GM19324 (cell line): ENCODE measurements at regions not wholly inside any gene's neighbourhood (a gene's known extent, or its start where the extent isn't known, plus 50 kb on each side); places are given as distances from the start of the nearest gene placed in this dataset.
"Not testable (repeated sequence)": the region's sequence is repeated elsewhere in the genome, so short reads cannot be mapped to it uniquely, and the experiment has no call there.

Source experiments
- ATAC-seq: cut with Tn5 transposase; IDR thresholded peaks from one replicate; pipeline ENCODE4 v1.9.1; 2021; ENCODE audit warnings: mild to moderate bottlenecking, moderate library complexity; ENCODE audit not compliant: unreplicated experiment, low FRiP score

DNA sequence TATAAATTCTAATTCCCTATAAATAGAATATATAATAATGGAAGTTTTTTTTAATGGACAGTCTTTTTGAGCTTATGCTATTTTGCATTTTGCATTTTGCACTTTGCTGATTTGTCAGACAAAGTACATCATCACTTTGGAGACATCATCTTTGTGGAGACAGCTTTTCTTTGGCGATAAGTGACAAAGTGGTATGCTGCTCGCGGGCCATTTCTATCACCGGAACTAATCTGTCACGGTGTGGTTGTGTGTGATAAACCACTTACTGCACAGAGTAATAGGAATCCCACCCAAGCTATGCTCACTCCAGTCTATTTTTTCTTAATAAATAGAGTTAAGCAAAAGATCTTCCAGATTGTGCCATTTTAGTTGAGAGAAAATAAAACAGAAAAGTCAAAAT lies 133.1 kb downstream of the MACIR start:
- no peak for ATAC-seq

DNA sequence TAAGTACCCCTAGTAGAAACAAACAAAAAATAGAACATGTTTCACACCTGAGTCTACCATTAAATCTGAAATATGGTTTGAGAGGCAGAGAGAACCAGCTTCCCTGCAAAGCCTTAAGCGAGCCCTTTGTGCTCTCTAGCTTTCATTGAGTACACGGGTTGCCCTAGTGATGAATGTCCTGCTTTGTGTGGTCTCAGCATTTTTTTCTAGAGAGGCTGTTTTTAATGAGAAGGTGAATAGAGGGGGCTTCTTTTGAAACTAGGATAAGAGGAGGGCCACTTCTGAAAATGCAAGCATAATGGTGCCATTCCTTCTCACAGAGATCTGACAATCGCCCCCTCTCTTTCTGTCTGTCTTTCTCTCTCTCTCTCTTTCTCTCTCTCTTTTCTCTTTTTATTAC lies 131.3 kb downstream of the MACIR start:
- no peak for ATAC-seq

DNA sequence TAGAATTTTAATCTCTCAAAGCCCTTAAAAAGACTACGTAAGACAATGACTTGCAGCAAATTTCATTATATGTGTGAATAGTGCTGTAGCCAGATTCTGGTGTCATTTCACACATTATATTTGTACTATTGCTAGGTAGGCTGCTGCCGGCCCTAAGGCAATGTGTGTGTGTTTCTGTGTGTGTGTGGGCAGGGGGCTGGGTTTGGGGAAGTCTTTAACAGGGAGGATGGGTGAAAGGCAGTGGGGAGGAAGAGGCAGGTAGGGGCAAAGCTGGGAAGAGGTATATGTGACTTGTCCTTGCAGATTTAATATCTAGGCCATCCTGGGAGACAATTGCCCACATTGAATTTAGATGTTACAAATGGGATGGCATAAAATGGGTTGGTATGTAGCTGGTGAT lies 130.8 kb downstream of the MACIR start:
- no peak for ATAC-seq

DNA sequence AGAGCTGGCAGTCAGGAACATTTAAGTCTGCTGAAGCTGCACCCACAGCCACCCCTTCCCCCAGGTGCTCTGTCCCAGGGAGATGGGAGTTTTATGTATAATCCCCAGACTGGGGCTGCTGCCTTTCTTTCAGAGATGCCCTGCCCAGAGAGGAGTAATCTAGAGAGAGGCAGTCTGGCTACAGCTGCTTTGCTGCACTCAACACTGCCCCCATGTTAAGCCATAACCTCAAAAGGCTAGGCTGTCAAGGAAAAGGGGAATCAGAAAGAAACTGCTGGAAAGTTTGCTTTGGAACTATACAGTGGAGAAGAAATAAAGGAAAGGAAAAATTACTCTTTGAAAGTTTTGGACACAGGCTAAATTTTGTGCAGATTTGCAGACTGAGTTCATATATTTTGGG lies 127.2 kb downstream of the MACIR start:
- ATAC-seq = no peak

DNA sequence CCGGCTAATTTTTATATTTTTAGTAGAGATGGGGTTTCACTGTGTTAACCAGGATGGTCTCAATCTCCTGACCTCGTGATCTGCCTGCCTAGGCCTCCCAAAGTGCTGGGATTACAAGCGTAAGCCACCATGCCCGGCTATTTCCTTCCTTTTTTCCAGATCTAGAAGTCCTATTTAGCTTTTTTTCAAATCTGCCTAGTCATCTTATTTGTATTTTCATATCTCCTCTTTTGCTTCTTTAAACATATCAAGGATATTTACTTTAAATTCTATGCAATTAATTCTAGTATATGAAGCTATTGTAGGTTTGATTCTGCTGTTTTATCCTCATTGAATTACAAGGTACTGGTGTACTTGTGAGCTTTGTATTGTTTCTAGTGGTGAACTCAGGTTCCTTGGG lies 119.1 kb downstream of the MACIR start:
- not testable (repeated sequence) for ATAC-seq

DNA sequence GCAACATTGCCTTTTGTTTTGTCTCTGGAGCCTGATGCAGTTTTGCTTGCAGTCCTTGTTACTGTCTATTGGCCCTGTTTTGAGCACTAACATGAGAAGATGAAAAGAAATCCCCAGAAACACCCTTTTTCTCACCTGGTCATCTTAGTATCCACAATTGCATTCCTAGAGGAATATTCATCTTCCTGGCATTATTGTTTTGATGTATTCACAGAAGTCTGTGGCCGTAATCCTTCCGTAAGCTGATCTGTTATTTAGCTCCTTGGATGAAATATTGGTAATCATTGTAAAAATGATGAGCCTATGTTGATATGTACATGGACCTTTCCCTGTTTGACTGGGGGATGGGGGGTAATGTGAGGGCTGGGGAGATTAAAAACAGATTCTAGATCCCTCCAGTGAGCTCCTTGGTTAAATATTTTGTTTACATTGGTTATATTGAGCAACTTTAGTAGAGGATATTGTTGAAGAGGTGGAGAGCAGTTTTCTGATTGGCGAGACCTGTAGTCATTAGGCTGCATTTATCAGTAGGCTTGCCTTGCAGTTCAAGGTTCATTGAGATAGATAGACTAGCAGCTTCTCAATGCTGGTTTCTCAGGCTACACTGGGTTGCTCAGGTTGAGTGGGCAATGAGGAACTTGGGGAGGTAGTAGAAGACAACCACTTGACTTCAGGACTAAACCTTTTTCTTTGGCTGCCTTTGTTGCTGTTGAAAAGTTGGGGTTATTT lies 117.5 kb downstream of the MACIR start:
- no peak for ATAC-seq

DNA sequence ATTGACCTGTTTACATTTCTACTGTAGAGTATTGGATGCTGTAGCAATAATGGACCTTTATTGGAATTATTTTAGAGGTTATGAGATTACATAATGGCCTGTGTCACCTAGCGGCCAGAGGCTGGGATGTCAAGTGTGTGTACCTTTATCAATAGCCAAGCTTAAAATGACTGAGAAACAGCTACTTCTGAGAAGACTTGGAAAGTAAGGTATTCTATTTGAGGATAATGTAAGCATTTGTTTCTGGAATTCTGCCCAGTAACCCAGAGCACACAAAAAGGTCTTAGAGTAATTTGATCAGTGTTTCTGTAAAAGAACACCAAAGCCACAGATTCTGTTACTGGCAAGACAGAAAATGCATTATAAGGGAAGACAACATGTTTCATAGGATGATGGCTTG lies 116.8 kb downstream of the MACIR start:
- ATAC-seq = no peak

DNA sequence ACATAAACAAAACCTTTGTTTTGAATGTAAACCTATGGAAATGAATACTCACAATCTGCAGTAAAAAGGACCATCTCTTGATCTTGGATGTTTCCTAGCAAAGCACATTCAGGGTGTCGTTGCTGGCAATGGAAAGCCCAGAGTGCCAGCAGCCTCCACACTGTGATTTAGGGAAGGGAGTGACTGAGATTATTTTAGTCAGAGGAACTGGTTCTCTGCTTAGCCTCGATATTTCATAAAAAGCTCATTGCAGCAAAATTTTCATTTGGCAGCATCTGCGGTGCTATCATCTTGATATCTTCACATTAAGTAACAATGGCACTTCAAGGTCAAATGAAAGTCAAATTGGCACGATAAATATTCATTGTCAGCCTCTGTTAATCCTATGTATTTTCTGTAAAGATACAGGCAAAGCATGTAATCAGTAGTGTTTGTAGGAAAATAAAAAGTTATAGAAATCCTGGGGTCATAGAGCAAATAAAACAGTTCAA lies 116.0 kb downstream of the MACIR start:
- ATAC-seq = no peak

DNA sequence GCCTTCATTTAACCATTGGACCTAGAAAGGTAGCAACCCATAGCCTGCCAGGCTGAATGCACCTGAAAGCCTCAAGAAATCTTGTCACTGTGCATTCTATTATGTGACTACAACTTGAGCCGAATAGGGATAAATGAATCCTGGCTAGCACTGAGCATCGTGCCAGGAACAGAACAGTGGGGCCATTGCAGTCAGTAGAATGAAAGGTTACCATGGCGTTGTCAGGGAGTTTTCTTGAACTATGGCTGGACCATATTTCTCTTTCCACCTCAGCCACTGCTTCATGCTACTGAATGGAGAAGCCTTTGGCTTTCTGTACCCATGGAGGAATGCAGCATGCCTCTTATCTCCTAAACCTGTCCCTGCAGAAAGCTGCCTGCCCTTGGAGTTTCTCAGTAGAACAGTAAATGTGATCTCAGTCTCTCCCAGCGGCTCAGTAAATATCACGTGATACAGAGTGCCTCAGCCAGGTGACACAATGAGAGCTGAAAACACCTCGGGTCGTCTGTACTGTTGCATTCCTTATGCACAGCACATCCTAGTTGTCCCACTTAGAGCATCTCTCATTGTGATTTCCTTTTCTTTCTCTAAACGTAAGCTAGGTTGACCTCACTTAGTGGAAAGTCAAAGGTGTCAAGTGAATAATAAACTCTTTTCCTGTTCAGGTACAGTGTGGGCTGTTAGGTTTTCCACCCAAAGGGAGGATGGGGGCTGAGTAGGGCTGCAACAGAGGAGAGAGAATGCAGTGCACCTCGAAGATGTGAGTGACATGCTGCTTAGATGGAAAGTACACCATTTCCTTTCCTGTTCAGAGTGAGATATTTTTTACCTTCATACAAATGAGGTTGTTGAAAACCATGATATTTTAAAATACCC lies 115.3 kb downstream of the MACIR start:
- no peak for ATAC-seq

DNA sequence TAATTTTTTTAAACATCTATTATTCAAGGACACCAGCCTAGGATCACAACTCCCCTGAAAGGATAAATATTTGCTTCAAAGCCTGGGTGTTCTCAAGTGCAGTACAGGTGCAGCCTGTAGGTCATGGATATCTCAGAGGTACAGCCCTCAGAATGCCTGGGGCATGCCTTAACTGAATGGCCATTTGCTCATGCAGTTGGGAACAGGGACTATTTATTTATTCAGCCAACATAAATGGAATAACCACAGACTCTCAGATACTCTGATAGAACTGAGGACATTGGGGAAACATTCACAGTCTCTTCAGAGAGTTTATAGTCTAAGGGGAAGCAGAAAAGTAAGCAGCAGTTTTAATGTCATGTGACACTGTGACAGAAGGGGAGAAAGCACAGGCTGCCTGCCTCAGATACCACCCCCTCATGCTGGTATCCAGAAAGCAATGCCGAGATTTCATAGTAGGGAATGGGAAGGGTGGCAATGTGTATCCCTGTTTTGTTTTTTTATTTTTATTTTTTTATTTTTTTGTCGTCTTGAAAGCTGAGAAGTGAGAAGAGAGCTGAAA lies 112.6 kb downstream of the MACIR start:
- ATAC-seq = no peak

DNA sequence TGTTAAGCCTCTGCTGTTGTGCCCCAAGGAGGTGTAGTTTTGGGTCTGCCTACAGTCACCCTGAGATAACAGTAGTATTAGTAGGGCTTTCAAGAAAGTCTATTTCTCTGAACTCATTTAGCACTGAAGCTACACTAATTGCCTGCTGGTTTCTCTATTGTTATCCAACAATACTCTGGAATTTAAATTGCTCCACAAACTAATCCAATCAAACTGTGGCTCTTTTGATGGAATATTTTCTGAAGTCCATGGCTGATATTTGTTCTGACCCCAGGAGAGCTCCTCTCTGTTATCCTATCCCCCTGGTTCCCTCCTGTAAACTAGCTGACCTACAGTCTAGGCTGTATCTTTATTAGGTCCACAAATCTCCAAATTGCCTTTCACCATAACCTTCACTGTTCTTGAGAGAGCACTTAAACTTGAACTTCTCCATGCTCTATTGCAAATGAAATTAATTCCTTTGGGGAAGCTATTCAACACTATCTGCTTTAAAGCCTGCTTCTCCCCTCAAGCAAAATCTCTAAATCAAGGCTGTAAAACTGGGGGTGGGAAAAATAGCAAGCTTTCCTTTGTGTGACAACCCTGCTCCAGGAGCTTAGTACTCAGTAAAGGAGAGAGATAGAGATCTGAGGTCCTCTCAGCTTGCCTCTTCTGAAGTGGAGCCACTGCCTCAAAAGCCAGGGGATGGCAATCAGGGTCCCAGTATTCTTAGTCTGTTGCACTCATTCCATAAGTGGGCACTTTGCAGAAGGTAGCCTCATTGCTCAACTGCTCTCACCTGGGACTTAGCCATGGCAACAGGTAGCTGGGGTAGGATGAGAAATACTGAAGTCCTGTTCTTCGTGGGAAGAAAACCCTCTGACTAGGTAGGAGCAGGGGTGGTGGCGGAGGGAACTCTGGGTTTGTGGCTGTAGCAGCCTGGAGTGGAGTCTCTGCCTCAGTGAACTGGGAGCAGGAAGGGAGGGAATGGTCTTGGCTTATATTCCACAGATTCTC lies 110.9 kb downstream of the MACIR start:
- ATAC-seq = no peak

DNA sequence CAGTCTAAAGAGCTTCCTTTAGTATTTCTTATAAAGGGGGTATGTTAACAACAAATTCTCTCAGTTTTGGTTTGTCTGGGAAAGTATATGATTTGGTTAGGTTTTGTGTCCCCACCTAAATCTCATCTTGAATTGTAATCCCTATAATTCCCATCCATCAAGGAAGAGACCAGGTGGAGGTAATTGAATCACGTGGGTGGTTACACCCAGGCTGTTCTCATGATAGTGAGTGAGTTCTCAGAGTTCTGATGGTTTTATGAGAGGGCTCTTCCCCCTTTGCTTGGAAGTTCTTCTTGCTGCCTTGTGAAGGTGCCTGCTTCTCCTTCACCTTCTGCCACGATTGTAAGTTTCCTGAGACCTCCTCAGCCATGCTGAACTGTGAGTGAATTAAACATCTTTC lies 109.1 kb downstream of the MACIR start:
- ATAC-seq = no peak

DNA sequence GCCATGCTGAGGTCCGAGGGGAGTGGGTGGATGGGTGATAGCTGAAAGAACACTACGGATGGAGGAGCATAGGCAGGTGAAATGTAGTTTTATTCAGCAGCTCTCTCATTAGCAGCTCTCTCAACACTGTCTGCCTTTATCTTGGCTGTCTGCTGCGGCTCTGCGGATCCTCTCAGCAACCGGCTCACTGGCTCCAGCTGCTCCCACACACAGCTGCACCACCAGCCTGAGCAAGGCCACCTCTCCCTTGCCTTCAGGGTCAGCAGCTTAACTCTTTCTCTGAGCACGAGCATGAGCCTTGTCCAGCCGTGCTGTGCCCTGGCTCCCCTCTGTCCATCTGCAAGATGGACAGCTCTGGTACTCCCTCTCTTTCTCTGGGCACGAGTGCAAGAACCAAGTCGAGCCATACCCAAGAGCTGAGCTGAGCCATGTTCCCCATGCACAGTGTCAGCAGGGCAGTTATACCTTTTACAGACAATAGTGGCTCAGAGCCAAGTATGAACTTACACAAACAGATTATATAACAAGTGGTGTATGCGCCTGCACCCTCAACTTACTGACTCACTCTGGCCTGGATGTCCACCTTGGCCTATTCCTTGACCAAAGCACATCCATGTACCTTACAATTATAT lies 108.5 kb downstream of the MACIR start:
- ATAC-seq = no peak

DNA sequence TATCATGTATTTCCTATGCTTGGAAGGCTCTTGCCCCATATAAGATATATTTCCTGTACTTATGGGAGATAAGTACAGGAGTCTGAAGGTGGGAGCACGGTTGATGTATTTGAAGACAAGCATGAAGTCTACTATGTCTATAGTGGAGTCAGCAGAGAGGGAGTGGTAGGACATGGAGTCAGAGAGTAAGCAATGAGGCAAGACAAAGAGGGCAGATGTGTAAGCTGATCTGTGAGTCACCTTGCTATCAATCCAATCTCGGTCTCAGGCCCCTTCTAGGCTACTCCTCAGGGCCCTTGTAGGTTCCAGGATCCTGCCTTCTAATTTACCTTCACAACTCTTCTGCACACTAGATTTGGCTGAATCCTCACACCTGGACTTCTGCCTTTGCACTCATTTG lies 105.5 kb downstream of the MACIR start:
- ATAC-seq = no peak

DNA sequence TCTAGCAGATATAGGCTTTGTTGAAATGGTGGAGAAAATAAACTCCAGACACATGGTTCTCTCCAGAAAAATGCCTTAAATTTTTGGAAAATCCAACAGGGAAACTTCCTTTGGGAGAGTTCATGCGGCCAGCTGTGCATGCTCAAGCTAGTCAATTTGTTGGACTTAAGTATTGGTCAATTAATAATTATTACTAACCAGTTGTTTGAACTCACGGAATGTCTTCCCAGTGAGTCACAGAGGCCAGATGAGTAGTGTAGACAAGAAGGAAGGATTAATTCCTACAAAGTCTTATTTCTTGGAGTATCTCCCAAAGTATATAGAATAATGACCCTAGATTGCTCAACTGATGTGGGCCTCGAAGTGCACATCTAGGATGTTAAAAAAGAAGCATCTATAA lies 103.6 kb downstream of the MACIR start:
- no peak for ATAC-seq

DNA sequence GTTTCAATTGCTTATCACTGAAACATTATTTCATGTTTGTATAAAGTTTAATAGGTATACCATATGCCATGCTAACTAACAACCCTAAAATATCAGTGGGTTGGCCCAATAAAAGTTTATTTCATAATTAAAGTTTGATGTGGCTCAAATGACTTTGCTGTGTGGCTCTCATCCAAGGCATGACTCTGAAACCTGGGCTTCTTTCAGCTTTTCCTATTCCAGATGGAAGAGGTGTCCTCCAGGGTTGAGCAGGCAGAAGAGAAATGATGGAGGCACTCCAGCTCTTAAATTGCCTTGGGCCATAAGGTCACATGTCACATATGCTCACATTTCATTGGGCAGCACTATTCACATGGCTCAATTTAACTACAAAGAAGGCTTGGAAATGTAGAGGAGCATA lies 101.9 kb downstream of the MACIR start:
- no peak for ATAC-seq

DNA sequence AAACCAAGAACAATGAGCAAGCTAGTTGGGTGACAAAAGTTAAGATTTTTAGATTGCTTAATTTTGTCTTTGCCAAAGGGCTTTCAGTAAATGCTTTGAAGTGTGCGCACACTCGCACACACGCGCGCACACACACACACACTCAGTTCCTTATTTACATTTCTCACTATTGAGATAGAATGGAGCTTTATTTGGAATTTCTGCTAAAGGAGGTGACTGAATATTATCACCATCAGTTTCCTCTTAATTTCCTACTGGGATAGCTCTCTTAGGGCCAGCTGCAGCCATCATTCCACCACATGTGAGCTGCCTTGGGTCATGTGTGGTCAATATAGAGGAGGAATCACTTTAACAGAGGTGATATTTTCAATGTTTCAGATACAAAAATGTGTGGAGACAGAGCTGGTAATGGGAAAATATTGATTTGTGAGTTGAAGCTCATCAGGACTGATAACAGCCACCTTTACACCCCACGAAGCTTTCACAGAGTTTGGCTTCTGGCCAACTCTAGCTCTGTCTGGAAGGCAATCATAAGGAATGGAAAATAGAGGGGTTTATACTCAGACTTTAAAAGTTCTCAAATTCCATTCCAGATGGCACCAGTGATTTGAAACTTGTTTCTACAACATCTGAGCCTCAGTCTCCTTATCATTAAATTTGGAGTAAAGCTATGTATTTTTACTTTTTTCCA lies 99.9 kb downstream of the MACIR start:
- ATAC-seq = no peak

DNA sequence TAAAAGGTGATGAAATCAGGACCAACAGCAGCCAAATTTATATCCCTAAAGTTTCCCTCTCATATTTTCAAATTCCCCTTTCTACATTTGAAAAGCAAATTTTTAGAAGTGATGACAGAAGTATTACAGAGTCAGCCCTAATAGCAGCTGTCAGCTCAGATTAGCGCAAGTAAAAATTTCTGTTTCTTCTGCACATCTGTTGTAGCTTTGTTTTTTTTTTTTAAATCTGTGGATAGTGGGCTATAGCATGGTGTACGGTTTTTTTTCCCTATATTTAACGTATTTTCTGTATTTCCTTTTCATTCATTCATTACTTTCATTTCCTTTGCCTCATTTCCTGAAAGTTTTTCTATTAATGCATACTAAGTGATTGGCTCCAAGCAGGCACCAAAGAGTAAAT lies 99.1 kb downstream of the MACIR start:
- no peak for ATAC-seq

DNA sequence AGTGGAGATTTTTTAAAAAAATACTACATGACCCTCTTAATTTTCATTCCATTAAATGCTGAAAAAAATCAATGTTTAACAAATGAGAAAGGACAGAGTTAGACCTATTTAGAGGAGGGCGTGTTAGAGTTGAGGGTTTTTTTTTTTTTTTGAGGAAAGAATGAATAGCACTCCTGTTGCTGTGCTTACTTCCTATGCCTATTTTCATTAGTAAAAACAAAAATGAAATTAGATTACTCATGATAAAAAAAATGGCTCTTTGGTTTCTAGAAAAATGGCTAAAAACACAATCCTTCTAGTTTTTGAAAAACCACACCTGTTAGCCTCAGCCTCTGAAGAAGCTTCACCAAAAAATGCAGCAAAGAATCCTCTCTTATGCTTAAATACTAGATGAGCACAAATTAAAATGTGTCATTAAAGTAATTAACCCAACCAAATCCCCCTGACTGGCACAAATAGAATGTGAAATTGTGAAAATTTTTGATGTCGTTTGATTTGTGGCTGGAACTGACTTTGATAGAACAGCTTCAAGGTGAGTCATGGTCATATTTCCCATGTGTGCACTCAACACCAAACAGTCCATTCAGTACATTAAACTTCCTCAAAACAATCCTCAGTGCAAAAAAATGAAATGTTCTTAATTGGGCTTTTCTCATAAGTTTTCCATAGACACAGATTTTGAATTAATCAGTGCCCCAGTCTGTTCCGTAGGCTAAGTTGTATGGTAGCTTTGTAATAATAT lies 98.0 kb downstream of the MACIR start:
- no peak for ATAC-seq
